ENCODE measurements at regions not wholly inside any gene's neighbourhood (a gene's known extent, or its start where the extent isn't known, plus 50 kb on each side); places are given as distances from the start of the nearest gene placed in this dataset.

GRCh38 chr7:138287549-138287948 is 172.5 kb upstream of the TRIM24 start:
- Histone ChIP-seq H3K4me1 (no peaks in the 10 kb centered on the region), H3K9ac (ENCODE audit: low read depth in 2 of 2, low read length in 2 of 2) (no peak overlapping the region), H3K4me3 (no peak overlapping the region), H3K36me3 (no peaks in the 10 kb centered on the region), H3K9me3 (no peaks in the 10 kb centered on the region), H3K27ac (no peak overlapping the region), H3K27me3 (no peaks in the 10 kb centered on the region)
- DNase-seq: no peak
- TF ChIP-seq CTCF (IDR thresholded peaks at IDR 0.05): no peak
- intact Hi-C loops (cut with DNase I): no loop called here

- H3K36me3 ChIP-seq: no peaks in the 10 kb centered on the region
- H3K27ac ChIP-seq: no peak overlapping the region
- no peak for DNase-seq
- H3K4me1 ChIP-seq: no peaks in the 10 kb centered on the region
- H3K9ac ChIP-seq (ENCODE audit: low read depth in 2 of 2, low read length in 2 of 2): no peak overlapping the region
- no peaks in the 10 kb centered on the region for H3K27me3 ChIP-seq
- intact Hi-C loops (cut with DNase I): no loop called here
- TF ChIP-seq CTCF (IDR thresholded peaks at IDR 0.05): no peak
- no peak overlapping the region for H3K4me3 ChIP-seq
- H3K9me3 ChIP-seq: no peaks in the 10 kb centered on the region
Observed at GRCh38 chr7:138289082-138289481, 171.0 kb upstream of the TRIM24 start.

- Histone ChIP-seq H3K27ac (no peak overlapping the region), H3K4me3 (no peak overlapping the region), H3K9me3 (no peaks in the 10 kb centered on the region), H3K36me3 (no peaks in the 10 kb centered on the region), H3K9ac (ENCODE audit: low read depth in 2 of 2, low read length in 2 of 2) (no peak overlapping the region), H3K27me3 (no peaks in the 10 kb centered on the region), H3K4me1 (no peaks in the 10 kb centered on the region)
- no peak for DNase-seq
- no peak for TF ChIP-seq CTCF (IDR thresholded peaks at IDR 0.05)
- intact Hi-C loops (cut with DNase I): no loop called here
Observed at GRCh38 chr7:138289864-138290263, 170.2 kb upstream of the TRIM24 start.

GRCh38 chr7:138292951-138293350 is 167.1 kb upstream of the TRIM24 start:
- no peak overlapping the region for H3K4me3 ChIP-seq
- TF ChIP-seq CTCF (IDR thresholded peaks at IDR 0.05): no peak
- DNase-seq: no peak
- no peaks in the 10 kb centered on the region for H3K4me1 ChIP-seq
- H3K9ac ChIP-seq (ENCODE audit: low read depth in 2 of 2, low read length in 2 of 2): no peak overlapping the region
- H3K36me3 ChIP-seq: no peaks in the 10 kb centered on the region
- H3K27ac ChIP-seq: no peak overlapping the region
- H3K9me3 ChIP-seq: no peaks in the 10 kb centered on the region
- H3K27me3 ChIP-seq: no peaks in the 10 kb centered on the region
- intact Hi-C loops (cut with DNase I): no loop called here

GRCh38 chr7:138295049-138295637 is 164.9 kb upstream of the TRIM24 start:
- peak; percentile 28 for DNase-seq
- Histone ChIP-seq H3K9me3 (no peaks in the 10 kb centered on the region), H3K27me3 (no peaks in the 10 kb centered on the region), H3K9ac (ENCODE audit: low read depth in 2 of 2, low read length in 2 of 2) (no peak overlapping the region), H3K4me1 (no peaks in the 10 kb centered on the region), H3K36me3 (no peaks in the 10 kb centered on the region), H3K4me3 (no peak overlapping the region), H3K27ac (peak overlapping the region; percentile 55)
- no peak for TF ChIP-seq CTCF (IDR thresholded peaks at IDR 0.05)
- intact Hi-C loops (cut with DNase I): no loop called here

All from colonic mucosa (tissue), 4 donors.